ENCODE measurements at regions not wholly inside any gene's neighbourhood (a gene's known extent, or its start where the extent isn't known, plus 50 kb on each side); places are given as distances from the start of the nearest gene placed in this dataset.
A peak's percentile ranks its signal among the peaks of the same experiment; 100 is the strongest.

DNA sequence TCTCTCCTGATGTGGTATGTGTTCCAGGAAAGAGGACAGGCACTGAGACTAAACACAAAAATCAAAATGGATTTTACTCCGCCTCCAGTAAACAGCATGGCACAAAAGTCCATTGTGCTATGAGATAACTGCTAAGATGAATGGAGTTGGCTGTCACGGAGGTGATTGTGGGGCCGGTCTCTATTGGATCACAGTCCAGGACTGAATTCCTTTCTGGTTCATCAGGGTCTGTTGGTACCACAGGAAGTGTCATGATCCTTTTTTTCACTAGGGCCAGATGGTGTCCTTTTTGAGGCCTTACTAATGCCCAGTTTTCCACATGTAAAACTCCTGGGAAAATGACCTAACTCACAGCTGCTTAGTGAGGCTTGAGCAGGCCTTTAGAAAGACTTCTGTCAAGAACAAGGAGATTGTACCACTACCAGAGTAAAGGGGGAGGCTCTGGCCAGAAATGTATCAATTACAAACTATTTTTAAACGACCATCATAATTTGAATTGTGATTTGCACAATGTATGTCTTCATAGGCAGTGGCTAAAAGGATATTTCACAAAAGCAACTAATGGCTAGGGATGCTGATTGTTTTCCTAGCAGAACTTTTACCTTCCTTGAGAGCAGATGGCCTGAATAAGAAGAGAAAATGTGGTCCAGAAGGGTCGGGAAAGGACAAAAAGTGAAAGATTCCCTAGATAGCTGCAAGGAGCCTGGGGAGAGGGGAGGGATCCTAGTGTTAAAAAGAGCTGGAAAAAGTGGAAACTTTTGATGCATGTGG, 192.2 kb upstream of the POU3F2 start:
- H3K4me1 ChIP-seq (ENCODE audit: control insufficient read depth, low read depth, low read length) = peaks cover 66% of the 10 kb centered on the region
- H3K27me3 ChIP-seq (ENCODE audit: control insufficient read depth, insufficient read depth, low read length) = no peaks in the 10 kb centered on the region
- no peaks in the 10 kb centered on the region for H3K9me3 ChIP-seq (ENCODE audit: control insufficient read depth, low read depth, low read length)
- H3K9ac ChIP-seq (ENCODE audit: low read length) = no peak overlapping the region
- no peak overlapping the region for H3K27ac ChIP-seq (ENCODE audit: low read length)
- H3K4me3 ChIP-seq (ENCODE audit: low read length) = no peak overlapping the region
- no peaks in the 10 kb centered on the region for H3K36me3 ChIP-seq (ENCODE audit: control insufficient read depth, low read depth, low read length)

- H3K27ac ChIP-seq (ENCODE audit: low read length) = no peak overlapping the region
- no peaks in the 10 kb centered on the region for H3K36me3 ChIP-seq (ENCODE audit: control insufficient read depth, low read depth, low read length)
- H3K9ac ChIP-seq (ENCODE audit: low read length) = no peak overlapping the region
- H3K9me3 ChIP-seq (ENCODE audit: control insufficient read depth, low read depth, low read length) = no peaks in the 10 kb centered on the region
- peaks cover 61% of the 10 kb centered on the region for H3K4me1 ChIP-seq (ENCODE audit: control insufficient read depth, low read depth, low read length)
- peak overlapping the region; percentile 18 for H3K4me3 ChIP-seq (ENCODE audit: low read length)
- H3K27me3 ChIP-seq (ENCODE audit: control insufficient read depth, insufficient read depth, low read length) = no peaks in the 10 kb centered on the region
These were observed 190.3 kb upstream of the POU3F2 start for GRCh38 chr6:98644063-98644462.

GRCh38 chr6:98648211-98648914, 186.0 kb upstream of the POU3F2 start:
- H3K27me3 ChIP-seq (ENCODE audit: control insufficient read depth, insufficient read depth, low read length) = no peaks in the 10 kb centered on the region
- H3K9me3 ChIP-seq (ENCODE audit: control insufficient read depth, low read depth, low read length) = no peaks in the 10 kb centered on the region
- H3K36me3 ChIP-seq (ENCODE audit: control insufficient read depth, low read depth, low read length) = no peaks in the 10 kb centered on the region
- H3K9ac ChIP-seq (ENCODE audit: low read length) = no peak overlapping the region
- no peak overlapping the region for H3K27ac ChIP-seq (ENCODE audit: low read length)
- no peak overlapping the region for H3K4me3 ChIP-seq (ENCODE audit: low read length)
- H3K4me1 ChIP-seq (ENCODE audit: control insufficient read depth, low read depth, low read length) = peaks cover 19% of the 10 kb centered on the region

DNA sequence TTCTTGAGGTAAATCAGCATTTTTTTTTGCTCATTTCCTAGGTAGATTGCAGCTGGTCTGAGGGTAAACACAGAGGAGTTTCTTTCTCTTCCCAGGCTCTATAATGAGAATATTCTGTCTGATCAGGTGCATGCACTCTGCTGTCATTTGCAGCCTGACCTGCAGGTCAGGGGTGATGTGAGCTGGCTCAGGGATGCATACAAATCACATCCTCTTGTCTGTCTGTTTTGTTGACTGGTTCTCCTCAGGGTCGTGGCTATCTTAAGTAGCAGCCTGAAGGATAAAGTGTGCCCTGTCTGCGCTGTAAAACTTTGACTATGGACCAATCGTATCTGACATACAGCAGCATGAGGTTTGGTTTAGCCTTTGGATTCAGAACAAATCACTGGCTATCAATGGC, 183.4 kb upstream of the POU3F2 start:
- no peak overlapping the region for H3K27ac ChIP-seq (ENCODE audit: low read length)
- H3K27me3 ChIP-seq (ENCODE audit: control insufficient read depth, insufficient read depth, low read length) = no peaks in the 10 kb centered on the region
- no peaks in the 10 kb centered on the region for H3K9me3 ChIP-seq (ENCODE audit: control insufficient read depth, low read depth, low read length)
- H3K4me1 ChIP-seq (ENCODE audit: control insufficient read depth, low read depth, low read length) = peaks cover 9% of the 10 kb centered on the region
- H3K4me3 ChIP-seq (ENCODE audit: low read length) = no peak overlapping the region
- H3K9ac ChIP-seq (ENCODE audit: low read length) = no peak overlapping the region
- no peaks in the 10 kb centered on the region for H3K36me3 ChIP-seq (ENCODE audit: control insufficient read depth, low read depth, low read length)

- Histone ChIP-seq H3K9me3 (ENCODE audit: control insufficient read depth, low read depth, low read length) (no peaks in the 10 kb centered on the region), H3K4me1 (ENCODE audit: control insufficient read depth, low read depth, low read length) (peaks cover 7% of the 10 kb centered on the region), H3K27ac (ENCODE audit: low read length) (no peak overlapping the region), H3K36me3 (ENCODE audit: control insufficient read depth, low read depth, low read length) (no peaks in the 10 kb centered on the region), H3K9ac (ENCODE audit: low read length) (no peak overlapping the region), H3K27me3 (ENCODE audit: control insufficient read depth, insufficient read depth, low read length) (no peaks in the 10 kb centered on the region), H3K4me3 (ENCODE audit: low read length) (no peak overlapping the region)
These were observed 181.2 kb upstream of the POU3F2 start for GRCh38 chr6:98653179-98653578.

- H3K4me1 ChIP-seq (ENCODE audit: control insufficient read depth, low read depth, low read length) = no peaks in the 10 kb centered on the region
- no peak overlapping the region for H3K4me3 ChIP-seq (ENCODE audit: low read length)
- H3K36me3 ChIP-seq (ENCODE audit: control insufficient read depth, low read depth, low read length) = no peaks in the 10 kb centered on the region
- H3K9me3 ChIP-seq (ENCODE audit: control insufficient read depth, low read depth, low read length) = no peaks in the 10 kb centered on the region
- no peak overlapping the region for H3K27ac ChIP-seq (ENCODE audit: low read length)
- H3K9ac ChIP-seq (ENCODE audit: low read length) = no peak overlapping the region
- no peaks in the 10 kb centered on the region for H3K27me3 ChIP-seq (ENCODE audit: control insufficient read depth, insufficient read depth, low read length)
These were observed 176.6 kb upstream of the POU3F2 start for GRCh38 chr6:98657764-98658163.

- H3K27me3 ChIP-seq (ENCODE audit: control insufficient read depth, insufficient read depth, low read length) = no peaks in the 10 kb centered on the region
- H3K9ac ChIP-seq (ENCODE audit: low read length) = no peak overlapping the region
- H3K36me3 ChIP-seq (ENCODE audit: control insufficient read depth, low read depth, low read length) = no peaks in the 10 kb centered on the region
- H3K4me1 ChIP-seq (ENCODE audit: control insufficient read depth, low read depth, low read length) = peaks cover 16% of the 10 kb centered on the region
- no peak overlapping the region for H3K4me3 ChIP-seq (ENCODE audit: low read length)
- H3K27ac ChIP-seq (ENCODE audit: low read length) = peak overlapping the region; percentile 7
- H3K9me3 ChIP-seq (ENCODE audit: control insufficient read depth, low read depth, low read length) = no peaks in the 10 kb centered on the region
These were observed 165.0 kb upstream of the POU3F2 start for GRCh38 chr6:98669371-98669770.

DNA sequence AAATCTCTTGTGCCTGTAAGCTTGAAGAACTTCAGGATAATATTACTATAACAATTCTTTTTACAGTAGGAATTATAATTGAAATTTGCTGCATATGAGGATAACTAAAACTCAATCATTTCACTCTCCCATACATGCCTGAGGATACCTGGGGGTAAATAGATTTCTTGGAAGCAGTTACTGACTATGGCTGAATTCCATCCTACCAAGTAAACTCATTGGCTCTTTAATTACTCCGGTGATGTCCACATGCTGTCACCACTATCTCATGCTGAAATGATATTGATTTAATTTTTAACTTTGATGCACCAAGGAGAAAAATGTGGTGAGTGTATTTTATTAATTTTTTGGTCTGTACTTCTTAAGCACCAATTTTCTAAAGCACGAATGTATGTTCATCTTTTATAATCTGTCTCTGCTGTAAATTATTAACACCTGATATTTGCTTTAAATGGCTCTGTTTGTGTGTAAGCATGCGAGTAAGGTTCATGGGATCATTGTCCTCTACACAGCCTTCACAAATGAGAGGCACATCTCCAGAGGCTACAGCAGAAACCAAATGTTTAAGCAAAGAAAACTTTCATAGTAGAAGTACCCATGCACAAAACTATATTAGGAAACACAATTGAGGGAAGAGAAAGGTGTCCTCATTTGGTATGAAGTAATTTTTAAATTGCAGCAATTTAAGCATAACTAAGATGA, 164.2 kb upstream of the POU3F2 start:
- Histone ChIP-seq H3K27me3 (ENCODE audit: control insufficient read depth, insufficient read depth, low read length) (no peaks in the 10 kb centered on the region), H3K4me3 (ENCODE audit: low read length) (no peak overlapping the region), H3K9me3 (ENCODE audit: control insufficient read depth, low read depth, low read length) (no peaks in the 10 kb centered on the region), H3K27ac (ENCODE audit: low read length) (no peak overlapping the region), H3K36me3 (ENCODE audit: control insufficient read depth, low read depth, low read length) (no peaks in the 10 kb centered on the region), H3K4me1 (ENCODE audit: control insufficient read depth, low read depth, low read length) (peaks cover 16% of the 10 kb centered on the region), H3K9ac (ENCODE audit: low read length) (no peak overlapping the region)

GRCh38 chr6:98672681-98673475, 161.5 kb upstream of the POU3F2 start:
- H3K4me1 ChIP-seq (ENCODE audit: control insufficient read depth, low read depth, low read length) = peaks cover 16% of the 10 kb centered on the region
- no peak overlapping the region for H3K27ac ChIP-seq (ENCODE audit: low read length)
- H3K4me3 ChIP-seq (ENCODE audit: low read length) = no peak overlapping the region
- H3K27me3 ChIP-seq (ENCODE audit: control insufficient read depth, insufficient read depth, low read length) = no peaks in the 10 kb centered on the region
- no peak overlapping the region for H3K9ac ChIP-seq (ENCODE audit: low read length)
- H3K36me3 ChIP-seq (ENCODE audit: control insufficient read depth, low read depth, low read length) = no peaks in the 10 kb centered on the region
- peaks cover 5% of the 10 kb centered on the region for H3K9me3 ChIP-seq (ENCODE audit: control insufficient read depth, low read depth, low read length)

- Histone ChIP-seq H3K36me3 (ENCODE audit: control insufficient read depth, low read depth, low read length) (no peaks in the 10 kb centered on the region), H3K27ac (ENCODE audit: low read length) (no peak overlapping the region), H3K4me1 (ENCODE audit: control insufficient read depth, low read depth, low read length) (no peaks in the 10 kb centered on the region), H3K4me3 (ENCODE audit: low read length) (no peak overlapping the region), H3K27me3 (ENCODE audit: control insufficient read depth, insufficient read depth, low read length) (no peaks in the 10 kb centered on the region), H3K9me3 (ENCODE audit: control insufficient read depth, low read depth, low read length) (peaks cover 5% of the 10 kb centered on the region), H3K9ac (ENCODE audit: low read length) (no peak overlapping the region)
These were observed 155.9 kb upstream of the POU3F2 start for GRCh38 chr6:98678481-98678880.

DNA sequence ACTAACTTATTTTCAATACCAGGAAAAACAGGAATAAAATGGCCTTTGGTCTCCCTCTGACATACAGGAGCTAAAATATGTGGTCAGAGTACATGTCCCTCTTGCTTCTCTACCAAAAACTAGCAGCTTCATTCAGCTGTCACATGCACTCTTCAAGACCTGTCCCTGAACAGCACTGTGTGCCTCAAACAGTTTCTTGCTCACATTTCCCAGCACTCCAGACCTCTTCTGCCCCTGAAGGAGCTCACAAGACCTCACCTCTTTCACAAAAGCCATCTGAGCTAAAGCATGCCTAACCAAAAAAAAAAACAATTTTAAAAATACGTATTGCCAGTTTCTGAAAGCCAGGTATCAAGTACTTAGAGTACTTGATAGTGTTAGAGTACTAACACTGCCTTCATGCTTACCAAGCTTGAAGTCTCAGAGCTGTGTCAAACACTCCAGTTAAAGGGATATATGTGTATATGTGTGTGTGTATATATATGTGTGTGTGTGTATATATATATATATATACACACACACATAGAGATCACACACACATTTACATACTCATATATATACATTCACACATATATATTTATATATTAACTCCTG, 148.3 kb upstream of the POU3F2 start:
- no peak overlapping the region for H3K4me3 ChIP-seq (ENCODE audit: low read length)
- H3K9me3 ChIP-seq (ENCODE audit: control insufficient read depth, low read depth, low read length) = no peaks in the 10 kb centered on the region
- no peak overlapping the region for H3K27ac ChIP-seq (ENCODE audit: low read length)
- no peaks in the 10 kb centered on the region for H3K36me3 ChIP-seq (ENCODE audit: control insufficient read depth, low read depth, low read length)
- H3K27me3 ChIP-seq (ENCODE audit: control insufficient read depth, insufficient read depth, low read length) = no peaks in the 10 kb centered on the region
- no peak overlapping the region for H3K9ac ChIP-seq (ENCODE audit: low read length)
- H3K4me1 ChIP-seq (ENCODE audit: control insufficient read depth, low read depth, low read length) = no peaks in the 10 kb centered on the region

Data from iPS-18a (cell line).